Ecto neural progenitor cell (in vitro differentiated cells): ENCODE measurements at regions not wholly inside any gene's neighbourhood (a gene's known extent, or its start where the extent isn't known, plus 50 kb on each side); places are given as distances from the start of the nearest gene placed in this dataset.

Experiments
- DNase-seq: peaks from one replicate; pipeline ENCODE4 v3.0.0-alpha.2; 2018; ENCODE audit warnings: low spot score

DNA sequence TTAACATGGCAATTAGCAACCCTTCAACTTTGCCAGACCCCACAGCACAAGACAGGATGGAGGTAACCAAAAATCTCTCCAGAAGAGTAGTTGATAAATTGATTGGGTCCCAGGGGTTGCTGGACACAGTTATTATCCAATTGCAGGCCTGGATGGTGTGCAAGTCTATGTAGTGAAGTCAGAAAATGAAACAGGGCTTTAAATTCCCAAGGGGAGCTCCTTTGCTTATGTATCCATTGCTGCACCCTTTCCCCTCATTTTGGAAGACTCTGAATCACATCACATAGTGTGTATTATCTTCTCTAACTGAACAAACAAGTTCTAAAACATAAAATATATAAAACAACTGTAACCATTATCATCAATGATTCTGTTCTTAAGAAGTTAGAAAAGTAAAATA lies 550.2 kb downstream of the LMO4 start:
- no peak for DNase-seq

GRCh38 chr1:87880098-87880760 lies 551.5 kb downstream of the LMO4 start:
- DNase-seq: no peak

- DNase-seq: no peak
Observed at GRCh38 chr1:87880764-87881163, 552.1 kb downstream of the LMO4 start.

DNA sequence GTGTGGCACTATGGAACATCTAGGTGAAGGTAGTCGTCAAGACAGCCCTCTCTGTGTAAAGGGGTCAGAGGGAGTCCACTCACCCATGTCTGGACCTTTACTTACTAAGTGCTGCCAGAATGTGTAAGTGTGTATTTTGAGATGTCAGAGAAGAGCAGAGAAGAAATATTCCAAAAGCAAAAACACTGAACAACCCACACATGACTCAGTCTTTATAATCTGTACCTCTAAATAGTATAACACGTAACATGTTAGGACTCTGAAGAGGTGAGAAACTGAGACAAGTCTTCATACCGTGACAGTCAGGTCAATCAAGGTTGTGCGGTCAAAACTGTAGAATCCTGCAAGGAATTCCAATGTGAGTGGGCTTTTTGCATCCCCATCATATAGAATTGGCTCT lies 555.2 kb downstream of the LMO4 start:
- no peak for DNase-seq

- DNase-seq: no peak
Observed at GRCh38 chr1:87884581-87884980, 555.9 kb downstream of the LMO4 start.

DNA sequence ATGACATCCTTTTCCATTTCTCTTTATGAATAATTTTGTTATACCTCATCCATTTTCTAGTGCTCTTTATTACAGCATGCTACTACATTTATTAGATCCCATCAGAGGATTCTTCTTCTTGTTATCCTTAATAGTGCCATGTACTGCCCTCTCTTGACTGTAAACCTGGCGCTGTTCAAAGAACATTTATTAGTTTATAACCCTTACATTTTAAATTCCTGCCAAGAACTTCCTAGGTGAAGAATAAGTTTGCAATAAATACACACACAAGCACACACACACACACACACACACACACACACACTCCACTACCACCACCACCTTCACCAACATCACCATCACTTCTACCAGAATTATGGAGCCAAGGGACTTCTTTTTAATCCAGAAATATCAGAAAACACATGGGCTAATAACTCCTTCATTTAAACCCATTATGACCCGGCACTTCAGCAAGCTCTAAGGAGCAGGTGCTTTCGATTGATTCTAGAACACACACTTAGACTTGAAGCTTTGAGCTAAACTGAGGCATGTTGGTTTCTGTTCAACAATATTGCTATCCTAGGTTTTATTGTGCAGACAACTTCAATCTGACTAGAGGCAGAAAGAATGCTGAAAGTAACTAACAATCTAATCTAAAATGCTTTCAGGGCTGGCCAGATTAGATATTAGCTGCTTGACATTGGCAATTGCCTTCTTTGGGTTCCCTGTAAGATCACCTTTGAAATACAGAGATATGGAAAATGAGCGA lies 556.8 kb downstream of the LMO4 start:
- DNase-seq: no peak

- DNase-seq: no peak
Observed at GRCh38 chr1:87887100-87887499, 558.4 kb downstream of the LMO4 start.

DNA sequence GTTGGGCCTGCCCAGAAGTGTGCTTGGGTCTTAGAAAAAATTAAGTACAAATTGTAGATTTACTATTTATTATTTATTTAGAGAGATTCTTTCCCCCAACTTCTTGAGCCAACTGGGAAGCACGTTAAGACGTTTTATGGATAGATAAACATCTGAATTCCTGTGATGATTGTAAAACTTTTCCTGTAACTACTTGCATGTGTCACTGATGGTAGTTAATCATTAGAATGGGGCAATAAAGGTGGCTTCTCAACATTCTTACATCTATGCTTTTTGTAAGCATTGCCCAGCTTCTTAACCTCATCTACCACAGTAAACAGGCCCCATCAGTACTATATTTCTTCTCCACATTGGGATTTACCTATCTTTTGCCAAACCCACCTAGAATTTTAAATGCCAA lies 559.8 kb downstream of the LMO4 start:
- DNase-seq: no peak

GRCh38 chr1:87894062-87894461 lies 565.4 kb downstream of the LMO4 start:
- no peak for DNase-seq

GRCh38 chr1:87897481-87897880 lies 568.8 kb downstream of the LMO4 start:
- DNase-seq: no peak

DNA sequence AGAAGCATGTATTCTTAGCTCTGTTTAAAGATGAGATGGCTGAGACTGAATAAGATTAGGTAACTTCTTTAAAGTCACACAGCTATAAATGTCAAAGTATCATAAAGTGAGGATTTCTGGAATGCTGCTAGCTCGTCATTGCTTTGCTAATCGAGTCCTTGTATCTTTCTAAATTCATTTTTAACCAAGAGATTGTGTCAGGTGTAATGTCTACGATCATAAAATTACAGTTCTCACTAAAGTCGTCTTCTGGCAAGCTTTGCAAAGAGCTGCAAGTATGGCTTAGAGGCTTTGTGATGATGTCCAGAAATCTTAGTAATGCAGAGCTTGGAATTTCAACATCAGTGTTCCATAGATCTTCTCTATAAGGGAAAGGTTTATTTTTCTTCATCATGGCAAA lies 569.8 kb downstream of the LMO4 start:
- DNase-seq: no peak

DNA sequence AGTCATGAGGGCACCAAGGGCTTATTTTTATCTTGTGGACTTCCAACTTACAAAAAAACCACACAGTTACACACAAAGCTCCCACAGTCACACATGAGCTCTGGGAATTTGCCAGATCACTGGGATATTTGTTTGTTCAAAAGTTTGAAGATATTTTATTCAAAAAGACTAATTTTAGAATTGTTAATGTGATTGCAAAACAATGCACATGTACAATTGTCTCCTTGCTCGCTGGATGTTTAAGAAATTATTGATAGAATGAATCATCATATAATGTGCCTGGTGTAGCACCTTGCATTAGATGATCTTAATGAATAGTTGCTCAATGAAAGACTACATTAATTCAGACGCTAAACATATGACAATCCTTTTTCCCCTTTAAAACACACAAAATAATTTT lies 570.3 kb downstream of the LMO4 start:
- no peak for DNase-seq

GRCh38 chr1:87899746-87900145 lies 571.1 kb downstream of the LMO4 start:
- DNase-seq: no peak

GRCh38 chr1:87902830-87903229 lies 574.1 kb downstream of the LMO4 start:
- DNase-seq: no peak

DNA sequence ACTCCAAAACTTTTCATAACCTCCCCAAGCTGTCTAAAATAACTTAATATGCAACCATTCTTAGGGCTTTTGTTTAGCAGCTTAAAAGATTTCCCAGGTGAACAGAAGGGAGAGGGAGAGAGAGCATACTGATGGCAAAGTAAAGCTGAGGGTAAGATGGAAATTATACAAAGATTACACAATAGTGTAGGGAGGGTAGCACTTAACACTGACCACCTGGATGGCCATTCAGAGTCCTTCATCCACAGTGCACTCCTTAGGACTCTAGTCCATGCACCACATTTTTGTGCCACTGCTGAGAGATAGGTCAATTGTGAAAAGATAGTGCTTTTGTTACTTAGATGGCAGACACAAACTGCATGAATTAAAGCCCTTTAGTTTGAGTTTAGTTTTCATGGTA lies 574.6 kb downstream of the LMO4 start:
- DNase-seq: no peak

DNA sequence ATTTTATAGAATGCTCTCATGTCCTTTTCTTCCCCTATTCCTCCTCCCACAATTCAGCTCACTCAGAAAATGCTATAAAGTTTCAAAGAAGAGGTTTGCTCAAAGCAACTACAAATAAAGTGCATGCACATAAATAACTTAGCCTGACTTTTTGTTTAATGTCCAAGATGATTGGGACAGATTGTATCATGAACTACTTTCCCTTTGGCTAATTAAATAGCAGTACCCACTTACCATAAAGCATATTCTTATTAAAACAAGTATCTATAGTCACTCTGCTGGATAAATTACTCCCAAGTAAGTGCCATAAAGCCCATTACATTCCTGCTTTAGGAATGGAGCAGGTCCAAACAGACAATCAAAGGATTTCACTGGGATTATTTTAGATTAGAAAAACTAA lies 576.0 kb downstream of the LMO4 start:
- DNase-seq: no peak

- DNase-seq: no peak
Observed at GRCh38 chr1:87905651-87906050, 577.0 kb downstream of the LMO4 start.

DNA sequence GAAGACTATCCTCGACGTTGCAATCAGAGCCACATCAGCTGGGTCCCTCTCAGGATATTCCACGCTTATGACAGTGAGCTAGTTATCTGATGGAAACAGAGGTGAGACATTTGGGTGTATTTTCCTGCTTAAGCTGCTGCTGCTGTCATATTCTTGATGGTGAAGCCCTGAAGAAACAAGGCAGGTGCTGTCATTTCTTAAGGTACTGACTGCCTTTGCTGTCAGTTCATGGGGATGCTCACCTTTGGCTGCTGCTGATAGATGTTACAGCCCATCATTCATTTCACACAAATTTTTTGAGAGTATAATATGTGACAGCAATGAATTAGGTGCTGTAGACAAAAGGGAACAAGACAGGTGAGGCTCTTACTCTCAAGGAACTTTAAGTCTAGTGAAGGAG lies 577.4 kb downstream of the LMO4 start:
- no peak for DNase-seq

GRCh38 chr1:87913361-87913760 lies 584.7 kb downstream of the LMO4 start:
- no peak for DNase-seq

DNA sequence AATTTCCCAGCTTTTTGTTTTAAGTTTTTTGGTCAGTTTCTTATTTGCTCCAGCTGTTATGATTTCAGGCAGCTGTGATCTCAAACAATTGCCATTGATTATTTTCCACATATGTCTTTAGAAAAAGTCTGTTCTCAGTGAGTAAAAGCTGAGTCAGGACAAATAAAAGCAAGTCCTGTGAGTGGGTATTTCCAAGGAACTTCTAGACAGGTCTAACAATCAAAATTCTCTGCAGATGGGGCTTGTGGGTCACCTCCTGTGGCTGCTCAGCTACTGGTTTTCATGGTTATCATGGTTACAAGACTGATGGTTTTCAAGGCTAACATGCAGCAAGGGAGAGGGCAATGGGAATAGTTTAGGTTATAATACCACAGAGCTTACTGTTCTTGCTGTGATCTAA lies 585.7 kb downstream of the LMO4 start:
- DNase-seq: no peak

GRCh38 chr1:87915771-87916170 lies 587.1 kb downstream of the LMO4 start:
- no peak for DNase-seq

DNA sequence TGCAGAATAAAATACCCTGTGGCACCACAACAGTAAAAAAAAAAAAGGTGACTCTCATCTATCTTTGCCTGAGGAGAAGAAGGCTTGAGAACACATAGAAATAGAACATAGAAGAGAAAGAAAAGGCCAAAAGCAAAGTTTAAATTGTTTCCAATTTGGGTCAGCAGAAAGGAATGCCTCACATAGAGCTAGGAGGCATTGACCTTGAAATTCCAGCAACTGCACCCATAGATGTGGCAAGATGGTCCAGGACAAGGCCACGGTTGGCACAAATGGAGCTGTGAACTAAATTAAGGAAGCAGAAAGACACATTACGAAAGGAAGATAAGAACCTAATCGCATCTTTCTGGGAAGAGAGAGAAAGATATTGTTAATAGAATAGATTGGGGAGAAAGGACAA lies 588.3 kb downstream of the LMO4 start:
- DNase-seq: no peak

DNA sequence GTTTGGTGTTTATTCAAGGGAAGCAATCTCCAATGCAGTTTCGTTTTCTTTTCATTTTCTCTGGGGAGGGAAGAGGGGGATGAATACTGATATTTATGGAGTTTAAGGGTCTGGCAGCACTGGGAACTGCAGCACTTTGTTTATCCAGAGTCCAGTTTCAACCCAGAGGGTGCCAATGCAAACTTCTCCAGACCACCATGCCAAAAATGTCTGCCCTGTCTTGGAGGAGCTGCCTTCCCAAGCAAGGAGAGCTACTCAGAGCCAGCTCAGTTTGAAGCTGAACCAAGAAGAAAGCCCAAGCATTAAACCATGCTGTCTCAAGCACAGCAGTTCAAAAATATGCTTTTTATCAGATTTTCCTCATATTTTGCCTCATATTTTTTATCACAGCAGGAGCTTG lies 589.7 kb downstream of the LMO4 start:
- no peak for DNase-seq

- DNase-seq: no peak
Observed at GRCh38 chr1:87922885-87923284, 594.2 kb downstream of the LMO4 start.
